SU-DHL-6 (cell line): ENCODE measurements at regions not wholly inside any gene's neighbourhood (a gene's known extent, or its start where the extent isn't known, plus 50 kb on each side); places are given as distances from the start of the nearest gene placed in this dataset.

Source experiments
- H2AFZ ChIP-seq: fragments of 200-600 bp; sonication (generic); 2 replicates; pipeline ENCODE4 v1.6.1; 2014; ENCODE audit warnings: low read depth, mild to moderate bottlenecking, moderate library complexity, mixed read lengths, antibody characterized with exemption, low read length; ENCODE audit not compliant: severe bottlenecking
- H3F3A ChIP-seq: fragments of 200-600 bp; shearing (Covaris generic); 2 replicates; pipeline ENCODE4 v1.6.0; 2016; ENCODE audit warnings: antibody characterized with exemption, mild to moderate bottlenecking; ENCODE audit not compliant: insufficient read depth
- H3K27ac ChIP-seq: fragments of 200-600 bp; sonication (generic); 2 replicates; pipeline ENCODE4 v1.5.1; 2016; ENCODE audit warnings: low read depth, mild to moderate bottlenecking, low read length, moderate library complexity, mixed read lengths
- H3K27me3 ChIP-seq: fragments of 200-600 bp; sonication (generic), shearing (Covaris generic); 2 replicates; pipeline ENCODE4 v1.6.0; 2014; ENCODE audit warnings: mild to moderate bottlenecking, low read length
- H3K36me3 ChIP-seq: fragments of 200-600 bp; sonication (generic); 2 replicates; pipeline ENCODE4 v1.6.1; 2014; ENCODE audit warnings: mild to moderate bottlenecking, low read length, mixed read lengths
- H3K4me2 ChIP-seq: fragments of 300-600, 200-600 bp; shearing (Covaris generic), sonication (generic); 2 replicates; pipeline ENCODE4 v1.6.0; 2014; ENCODE audit warnings: low read length, low read depth, mild to moderate bottlenecking; ENCODE audit not compliant: poor library complexity, severe bottlenecking
- H3K4me3 ChIP-seq: fragments of 200-600 bp; sonication (generic); 2 replicates; pipeline ENCODE4 v1.5.1; 2014; ENCODE audit warnings: antibody characterized with exemption, low read length, mild to moderate bottlenecking, mixed read lengths; ENCODE audit not compliant: insufficient read depth, poor library complexity, severe bottlenecking
- H3K79me2 ChIP-seq: fragments of 200-600 bp; sonication (generic); 2 replicates; pipeline ENCODE4 v1.6.1; 2014; ENCODE audit warnings: mild to moderate bottlenecking, low read length, moderate library complexity; ENCODE audit not compliant: insufficient read depth
- H3K9ac ChIP-seq: fragments of 200-600 bp; sonication (generic); 2 replicates; pipeline ENCODE4 v1.7.0; 2014; ENCODE audit warnings: mild to moderate bottlenecking, low read length
- H3K9me2 ChIP-seq: fragments of 200-600 bp; sonication (generic); replicated peaks from 2 replicates; pipeline ENCODE4 v1.6.1; 2014; ENCODE audit warnings: low read length; ENCODE audit not compliant: insufficient read depth
- H3K9me3 ChIP-seq: fragments of 200-600 bp; sonication (generic); 2 replicates; pipeline ENCODE4 v1.6.1; 2014; ENCODE audit warnings: low read length, mixed read lengths; ENCODE audit not compliant: insufficient read depth
- H4K20me1 ChIP-seq: fragments of 200-600 bp; sonication (generic); 2 replicates; pipeline ENCODE4 v1.6.1; 2014; ENCODE audit warnings: low read depth, mild to moderate bottlenecking, antibody characterized with exemption, low read length, moderate library complexity, mixed read lengths
- CTCF ChIP-seq: fragments of 200-600 bp; sonication (generic); IDR thresholded peaks from one replicate; pipeline ENCODE4 v1.5.1; 2017; ENCODE audit warnings: antibody characterized with exemption, mild to moderate bottlenecking, low read length, moderate library complexity; ENCODE audit not compliant: insufficient read depth, poor library complexity, severe bottlenecking
- EZH2phosphoT487 ChIP-seq: fragments of 200-600 bp; sonication (generic), shearing (Covaris generic); conservative IDR thresholded peaks from 2 replicates; pipeline ENCODE4 v1.6.1; 2018; ENCODE audit warnings: mild to moderate bottlenecking, antibody characterized with exemption, low read length, moderate library complexity, mixed read lengths

DNA sequence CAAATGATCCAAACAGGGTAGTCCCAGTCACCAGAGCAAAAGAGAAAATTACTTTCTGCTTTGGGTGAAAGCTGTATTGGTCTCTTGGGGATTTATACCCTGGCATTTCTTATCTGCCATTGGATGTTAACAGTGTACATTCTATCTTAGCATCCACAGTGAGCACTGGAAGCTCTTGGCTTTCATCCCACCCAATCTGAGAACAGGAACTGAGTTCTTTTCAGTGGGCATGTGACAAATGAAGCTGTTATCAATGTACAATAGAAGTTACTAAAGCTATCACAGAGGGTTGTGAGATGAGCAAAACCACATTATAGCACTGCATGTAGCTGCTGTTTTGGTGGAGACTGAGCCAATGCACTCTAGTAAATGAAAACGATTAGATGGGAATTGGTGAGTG, 300.7 kb downstream of the TUSC7 start:
- Histone ChIP-seq H3K79me2 (no peaks in the 10 kb centered on the region), H3K9ac (no peak overlapping the region), H4K20me1 (no peaks in the 10 kb centered on the region), H3K9me3 (no peaks in the 10 kb centered on the region), H3K27me3 (no peaks in the 10 kb centered on the region), H2AFZ (no peak overlapping the region), H3K9me2 (no peaks in the 10 kb centered on the region), H3K4me3 (no peak overlapping the region), H3F3A (no peaks in the 10 kb centered on the region), H3K27ac (no peak overlapping the region), H3K4me2 (no peak overlapping the region), H3K36me3 (no peaks in the 10 kb centered on the region)
- TF ChIP-seq CTCF: no peak
- TF ChIP-seq EZH2phosphoT487: no peak

- no peak overlapping the region for H3K9ac ChIP-seq
Observed at GRCh38 chr3:117011687-117012250, 302.2 kb downstream of the TUSC7 start.

DNA sequence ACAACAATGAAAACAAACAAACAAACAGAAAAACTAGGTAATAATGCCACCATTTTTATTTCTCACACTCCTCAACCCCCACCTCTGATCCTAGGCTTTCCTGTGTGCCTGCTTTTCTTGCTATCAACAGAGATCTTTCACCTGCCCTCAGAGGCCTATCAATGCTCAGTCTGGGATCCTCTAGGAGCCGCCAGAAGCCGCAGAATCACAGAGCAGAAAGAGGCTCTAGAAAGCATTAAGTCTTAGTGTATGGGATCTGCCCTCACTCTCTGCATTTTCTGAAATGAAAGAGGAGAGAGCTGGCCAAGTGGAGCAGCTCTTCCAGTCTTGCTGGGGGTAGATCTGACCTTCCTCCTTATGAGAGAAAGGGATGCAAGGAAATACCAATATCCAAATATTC, 306.8 kb downstream of the TUSC7 start:
- Histone ChIP-seq H3K9me2 (no peaks in the 10 kb centered on the region), H3K79me2 (no peaks in the 10 kb centered on the region), H3K4me3 (no peak overlapping the region), H3K9ac (no peak overlapping the region), H3K27me3 (no peaks in the 10 kb centered on the region), H3K36me3 (no peaks in the 10 kb centered on the region), H4K20me1 (no peaks in the 10 kb centered on the region), H3K9me3 (no peaks in the 10 kb centered on the region), H3F3A (no peaks in the 10 kb centered on the region), H3K27ac (peak overlapping the region; percentile 76; the same call in 1 of the 2 replicates), H2AFZ (no peak overlapping the region), H3K4me2 (peak overlapping the region; percentile 46)
- TF ChIP-seq EZH2phosphoT487 (no peak), CTCF (no peak)

More at GRCh38 chr3:117011687-117012250, 302.2 kb downstream of the TUSC7 start:
- no peaks in the 10 kb centered on the region for H3K27me3 ChIP-seq
- H3K4me3 ChIP-seq: no peak overlapping the region
- TF ChIP-seq EZH2phosphoT487 (no peak), CTCF (no peak)
- H3F3A ChIP-seq: no peaks in the 10 kb centered on the region
- H3K9me3 ChIP-seq: no peaks in the 10 kb centered on the region
- H3K9me2 ChIP-seq: no peaks in the 10 kb centered on the region
- H3K79me2 ChIP-seq: no peaks in the 10 kb centered on the region
- no peaks in the 10 kb centered on the region for H4K20me1 ChIP-seq
- no peak overlapping the region for H2AFZ ChIP-seq
- no peak overlapping the region for H3K4me2 ChIP-seq
- no peak overlapping the region for H3K27ac ChIP-seq
- H3K36me3 ChIP-seq: no peaks in the 10 kb centered on the region
